Keratinocyte (primary cell): ENCODE measurements at regions not wholly inside any gene's neighbourhood (a gene's known extent, or its start where the extent isn't known, plus 50 kb on each side); places are given as distances from the start of the nearest gene placed in this dataset.

Experiments
- CTCF ChIP-seq, 3 experiments: IDR thresholded peaks in 1 of 3; conservative IDR thresholded peaks in 1 of 3; optimal IDR thresholded peaks in 1 of 3; 2 replicates in 2 of 3; 3 replicates in 1 of 3; pipeline versions ENCODE3 to v1.5.1; 2011; ENCODE audit warnings: low read length in 3 of 3, mild to moderate bottlenecking in 3 of 3, moderate library complexity in 2 of 3, control low read depth in 1 of 3, inconsistent platforms in 1 of 3; ENCODE audit not compliant: insufficient read depth in 2 of 3; ENCODE audit errors: extremely low read depth in 1 of 3
- EZH2 ChIP-seq: IDR thresholded peaks from one replicate; pipeline ENCODE4 v1.6.1; 2012; ENCODE audit warnings: inconsistent platforms, mild to moderate bottlenecking, low read length, moderate library complexity

GRCh38 chr7:104271948-104272347 lies 56.5 kb upstream of the LHFPL3 start:
- TF ChIP-seq CTCF (optimal IDR thresholded peaks at IDR 0.05 in 1 of 3, IDR thresholded peaks at IDR 0.05 in 1 of 3, conservative IDR thresholded peaks at IDR 0.05 in 1 of 3; ENCODE audit: extremely low read depth in 1 of 3, insufficient read depth in 2 of 3, low read length in 3 of 3) (no peak), EZH2 (no peak)
